ENCODE measurements at regions not wholly inside any gene's neighbourhood (a gene's known extent, or its start where the extent isn't known, plus 50 kb on each side); places are given as distances from the start of the nearest gene placed in this dataset.

DNA sequence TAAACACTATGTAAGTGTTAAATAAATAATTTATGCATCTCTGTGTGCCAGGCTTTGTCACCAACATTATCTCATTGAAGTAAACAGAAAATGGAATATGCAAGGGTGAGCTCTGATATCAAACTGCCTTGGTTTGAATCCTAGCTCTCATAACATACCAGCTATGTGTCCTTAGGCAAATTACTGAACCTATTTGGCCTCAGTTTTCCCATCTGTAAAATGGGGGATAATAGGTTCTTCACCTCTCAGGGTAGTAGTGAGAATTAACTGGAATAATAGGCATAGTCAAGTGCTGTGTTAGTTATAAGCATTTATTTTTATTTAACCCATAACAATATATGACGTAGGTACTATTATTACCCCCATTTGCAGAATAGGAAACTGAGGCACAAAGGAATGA is 190.8 kb upstream of the SRRM4 start:
- Histone ChIP-seq H2AFZ (ENCODE audit: low read length) (no peak overlapping the region), H3K27ac (ENCODE audit: extremely low read length, insufficient read depth, low read length) (no peak overlapping the region), H3K9me3 (ENCODE audit: low read length) (no peaks in the 10 kb centered on the region), H3K9ac (ENCODE audit: insufficient read depth, low read depth, low read length) (no peak overlapping the region), H4K20me1 (ENCODE audit: insufficient read depth, low read length) (no peaks in the 10 kb centered on the region), H3K27me3 (ENCODE audit: control insufficient read depth in 1 of 2, insufficient read depth in 2 of 2, low read length in 2 of 2) (no peaks in the 10 kb centered on the region), H3K36me3 (replicated peaks in 1 of 2; ENCODE audit: control insufficient read depth in 1 of 2, insufficient read depth in 2 of 2, low read length in 2 of 2) (no peaks in the 10 kb centered on the region), H3K79me2 (ENCODE audit: insufficient read depth, low read length) (no peaks in the 10 kb centered on the region), H3K4me1 (ENCODE audit: insufficient read depth, low read length) (no peaks in the 10 kb centered on the region), H3K4me3 (replicated peaks in 1 of 3; ENCODE audit: insufficient read depth in 1 of 3, low read depth in 2 of 3, low read length in 3 of 3) (no peak overlapping the region), H3K4me2 (ENCODE audit: low read depth, low read length) (no peak overlapping the region)
- DNase-seq (ENCODE audit: low spot score) (no peak), FAIRE-seq (no peak), ATAC-seq (no peak)
- TF ChIP-seq CREB1 (IDR thresholded peaks at IDR 0.05) (peak; percentile 46; the same call in 1 of the 2 replicates), CREB1 (CRISPR knock-in tag; IDR thresholded peaks at IDR 0.05) (no peak), ZNF629 (CRISPR knock-in tag; conservative IDR thresholded peaks at IDR 0.05) (peak; percentile 51; the same call in 1 of the 2 replicates)
- TF ChIP-seq, protein P1, sequence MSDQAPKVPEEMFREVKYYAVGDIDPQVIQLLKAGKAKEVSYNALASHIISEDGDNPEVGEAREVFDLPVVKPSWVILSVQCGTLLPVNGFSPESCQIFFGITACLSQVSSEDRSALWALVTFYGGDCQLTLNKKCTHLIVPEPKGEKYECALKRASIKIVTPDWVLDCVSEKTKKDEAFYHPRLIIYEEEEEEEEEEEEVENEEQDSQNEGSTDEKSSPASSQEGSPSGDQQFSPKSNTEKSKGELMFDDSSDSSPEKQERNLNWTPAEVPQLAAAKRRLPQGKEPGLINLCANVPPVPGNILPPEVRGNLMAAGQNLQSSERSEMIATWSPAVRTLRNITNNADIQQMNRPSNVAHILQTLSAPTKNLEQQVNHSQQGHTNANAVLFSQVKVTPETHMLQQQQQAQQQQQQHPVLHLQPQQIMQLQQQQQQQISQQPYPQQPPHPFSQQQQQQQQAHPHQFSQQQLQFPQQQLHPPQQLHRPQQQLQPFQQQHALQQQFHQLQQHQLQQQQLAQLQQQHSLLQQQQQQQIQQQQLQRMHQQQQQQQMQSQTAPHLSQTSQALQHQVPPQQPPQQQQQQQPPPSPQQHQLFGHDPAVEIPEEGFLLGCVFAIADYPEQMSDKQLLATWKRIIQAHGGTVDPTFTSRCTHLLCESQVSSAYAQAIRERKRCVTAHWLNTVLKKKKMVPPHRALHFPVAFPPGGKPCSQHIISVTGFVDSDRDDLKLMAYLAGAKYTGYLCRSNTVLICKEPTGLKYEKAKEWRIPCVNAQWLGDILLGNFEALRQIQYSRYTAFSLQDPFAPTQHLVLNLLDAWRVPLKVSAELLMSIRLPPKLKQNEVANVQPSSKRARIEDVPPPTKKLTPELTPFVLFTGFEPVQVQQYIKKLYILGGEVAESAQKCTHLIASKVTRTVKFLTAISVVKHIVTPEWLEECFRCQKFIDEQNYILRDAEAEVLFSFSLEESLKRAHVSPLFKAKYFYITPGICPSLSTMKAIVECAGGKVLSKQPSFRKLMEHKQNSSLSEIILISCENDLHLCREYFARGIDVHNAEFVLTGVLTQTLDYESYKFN (CRISPR knock-in tag; conservative IDR thresholded peaks at IDR 0.05): no peak
- in situ Hi-C loops (cut with HindIII; ENCODE audit: extremely low pct_ligation_motif_present, low pct_unique_long_range_greater_than_20kb) (no loop called here), intact Hi-C loops (cut with micrococcal nuclease; ENCODE audit: unreplicated experiment) (no loop called here)
- CTCF ChIA-PET (ENCODE audit: low intra/inter-chr PET ratio, low total read pairs): no interaction called here
- 37% methylated on average over 1 of the region's 1 CpG for WGBS (ENCODE audit: low lambda C conversion rate)
- POLR2A ChIA-PET: no interaction called here
- BruUV-seq (replicated peaks): no TSS peak

DNA sequence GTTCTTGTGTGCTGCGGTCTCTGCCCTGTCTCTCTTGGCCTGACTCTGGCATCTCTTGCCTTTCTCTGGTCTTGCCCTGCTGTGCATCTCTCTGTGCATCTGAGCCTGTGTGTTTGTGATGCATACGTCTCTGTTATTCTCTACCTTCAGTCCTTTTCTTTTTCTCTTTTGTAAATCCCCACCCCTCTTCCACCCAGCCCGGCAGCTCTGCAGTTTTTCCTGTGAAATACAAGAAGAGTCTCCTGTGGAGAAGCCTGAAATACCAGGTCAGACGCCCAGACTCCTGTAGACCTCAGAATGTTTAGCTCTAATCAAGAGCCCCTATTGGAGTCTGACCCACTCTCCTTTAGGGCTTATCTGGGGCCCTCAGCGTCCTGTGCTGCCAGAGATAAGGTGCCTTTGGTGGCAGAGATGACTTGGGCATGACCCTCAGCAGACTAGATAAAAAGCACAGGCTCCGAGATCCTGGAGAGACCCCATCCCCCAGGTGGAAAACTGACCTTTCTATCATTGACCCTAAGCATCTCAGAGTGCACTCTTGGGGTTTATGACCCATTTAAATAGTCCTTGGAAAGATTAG is 167.5 kb upstream of the SRRM4 start:
- H3K4me3 ChIP-seq (replicated peaks in 1 of 3; ENCODE audit: insufficient read depth in 1 of 3, low read depth in 2 of 3, low read length in 3 of 3): no peak overlapping the region
- no peaks in the 10 kb centered on the region for H3K79me2 ChIP-seq (ENCODE audit: insufficient read depth, low read length)
- ATAC-seq: no peak
- no peak overlapping the region for H3K9ac ChIP-seq (ENCODE audit: insufficient read depth, low read depth, low read length)
- CTCF ChIA-PET (ENCODE audit: low intra/inter-chr PET ratio, low total read pairs): no interaction called here
- no peaks in the 10 kb centered on the region for H3K4me1 ChIP-seq (ENCODE audit: insufficient read depth, low read length)
- H3K36me3 ChIP-seq (replicated peaks in 1 of 2; ENCODE audit: control insufficient read depth in 1 of 2, insufficient read depth in 2 of 2, low read length in 2 of 2): no peaks in the 10 kb centered on the region
- in situ Hi-C loops (cut with HindIII; ENCODE audit: extremely low pct_ligation_motif_present, low pct_unique_long_range_greater_than_20kb) (no loop called here), intact Hi-C loops (cut with micrococcal nuclease; ENCODE audit: unreplicated experiment) (no loop called here)
- no peaks in the 10 kb centered on the region for H3K27me3 ChIP-seq (ENCODE audit: control insufficient read depth in 1 of 2, insufficient read depth in 2 of 2, low read length in 2 of 2)
- H2AFZ ChIP-seq (ENCODE audit: low read length): no peak overlapping the region
- no peaks in the 10 kb centered on the region for H4K20me1 ChIP-seq (ENCODE audit: insufficient read depth, low read length)
- BruUV-seq (replicated peaks): no TSS peak
- no peaks in the 10 kb centered on the region for H3K9me3 ChIP-seq (ENCODE audit: low read length)
- POLR2A ChIA-PET: no interaction called here
- H3K4me2 ChIP-seq (ENCODE audit: low read depth, low read length): no peak overlapping the region
- no peak overlapping the region for H3K27ac ChIP-seq (ENCODE audit: extremely low read length, insufficient read depth, low read length)
- DNase-seq (ENCODE audit: low spot score): no peak
- no peak for FAIRE-seq
- 10% methylated on average over 6 of the region's 6 CpGs for WGBS (ENCODE audit: low lambda C conversion rate)
- TF ChIP-seq, protein P2, sequence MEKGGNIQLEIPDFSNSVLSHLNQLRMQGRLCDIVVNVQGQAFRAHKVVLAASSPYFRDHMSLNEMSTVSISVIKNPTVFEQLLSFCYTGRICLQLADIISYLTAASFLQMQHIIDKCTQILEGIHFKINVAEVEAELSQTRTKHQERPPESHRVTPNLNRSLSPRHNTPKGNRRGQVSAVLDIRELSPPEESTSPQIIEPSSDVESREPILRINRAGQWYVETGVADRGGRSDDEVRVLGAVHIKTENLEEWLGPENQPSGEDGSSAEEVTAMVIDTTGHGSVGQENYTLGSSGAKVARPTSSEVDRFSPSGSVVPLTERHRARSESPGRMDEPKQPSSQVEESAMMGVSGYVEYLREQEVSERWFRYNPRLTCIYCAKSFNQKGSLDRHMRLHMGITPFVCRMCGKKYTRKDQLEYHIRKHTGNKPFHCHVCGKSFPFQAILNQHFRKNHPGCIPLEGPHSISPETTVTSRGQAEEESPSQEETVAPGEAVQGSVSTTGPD (CRISPR knock-in tag; IDR thresholded peaks at IDR 0.05): no peak
- TF ChIP-seq, protein P3, sequence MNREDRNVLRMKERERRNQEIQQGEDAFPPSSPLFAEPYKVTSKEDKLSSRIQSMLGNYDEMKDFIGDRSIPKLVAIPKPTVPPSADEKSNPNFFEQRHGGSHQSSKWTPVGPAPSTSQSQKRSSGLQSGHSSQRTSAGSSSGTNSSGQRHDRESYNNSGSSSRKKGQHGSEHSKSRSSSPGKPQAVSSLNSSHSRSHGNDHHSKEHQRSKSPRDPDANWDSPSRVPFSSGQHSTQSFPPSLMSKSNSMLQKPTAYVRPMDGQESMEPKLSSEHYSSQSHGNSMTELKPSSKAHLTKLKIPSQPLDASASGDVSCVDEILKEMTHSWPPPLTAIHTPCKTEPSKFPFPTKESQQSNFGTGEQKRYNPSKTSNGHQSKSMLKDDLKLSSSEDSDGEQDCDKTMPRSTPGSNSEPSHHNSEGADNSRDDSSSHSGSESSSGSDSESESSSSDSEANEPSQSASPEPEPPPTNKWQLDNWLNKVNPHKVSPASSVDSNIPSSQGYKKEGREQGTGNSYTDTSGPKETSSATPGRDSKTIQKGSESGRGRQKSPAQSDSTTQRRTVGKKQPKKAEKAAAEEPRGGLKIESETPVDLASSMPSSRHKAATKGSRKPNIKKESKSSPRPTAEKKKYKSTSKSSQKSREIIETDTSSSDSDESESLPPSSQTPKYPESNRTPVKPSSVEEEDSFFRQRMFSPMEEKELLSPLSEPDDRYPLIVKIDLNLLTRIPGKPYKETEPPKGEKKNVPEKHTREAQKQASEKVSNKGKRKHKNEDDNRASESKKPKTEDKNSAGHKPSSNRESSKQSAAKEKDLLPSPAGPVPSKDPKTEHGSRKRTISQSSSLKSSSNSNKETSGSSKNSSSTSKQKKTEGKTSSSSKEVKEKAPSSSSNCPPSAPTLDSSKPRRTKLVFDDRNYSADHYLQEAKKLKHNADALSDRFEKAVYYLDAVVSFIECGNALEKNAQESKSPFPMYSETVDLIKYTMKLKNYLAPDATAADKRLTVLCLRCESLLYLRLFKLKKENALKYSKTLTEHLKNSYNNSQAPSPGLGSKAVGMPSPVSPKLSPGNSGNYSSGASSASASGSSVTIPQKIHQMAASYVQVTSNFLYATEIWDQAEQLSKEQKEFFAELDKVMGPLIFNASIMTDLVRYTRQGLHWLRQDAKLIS (CRISPR knock-in tag; IDR thresholded peaks at IDR 0.05): no peak
- no peak for TF ChIP-seq HNRNPK (IDR thresholded peaks at IDR 0.05; ENCODE audit: low read depth, low read length, poor library complexity, severe bottlenecking)
- TF ChIP-seq MYNN (CRISPR knock-in tag; IDR thresholded peaks at IDR 0.05; ENCODE audit: low read depth): no peak
- no peak for TF ChIP-seq RAD51 (IDR thresholded peaks at IDR 0.05; ENCODE audit: borderline replicate concordance)
- TF ChIP-seq ISX (CRISPR knock-in tag; conservative IDR thresholded peaks at IDR 0.05): no peak
